HUDEP-2 (cell line): ENCODE measurements at regions not wholly inside any gene's neighbourhood (a gene's known extent, or its start where the extent isn't known, plus 50 kb on each side); places are given as distances from the start of the nearest gene placed in this dataset.
"Not testable (repeated sequence)": the region's sequence is repeated elsewhere in the genome, so short reads cannot be mapped to it uniquely, and the experiment has no call there.

Source experiments
- DNase-seq, 76 experiments: peaks; one replicate each; lab custom pipeline; 2025; ENCODE audit not compliant: unreplicated experiment in 76 of 76; lab: John Stamatoyannopoulos, UW

- DNase-seq, result no peak
Observed at GRCh38 chr12:53869500-53869899, 69.1 kb upstream of the HOXC13 start.

- no peak for DNase-seq
Observed at GRCh38 chr12:53870117-53870516, 68.5 kb upstream of the HOXC13 start.

DNA sequence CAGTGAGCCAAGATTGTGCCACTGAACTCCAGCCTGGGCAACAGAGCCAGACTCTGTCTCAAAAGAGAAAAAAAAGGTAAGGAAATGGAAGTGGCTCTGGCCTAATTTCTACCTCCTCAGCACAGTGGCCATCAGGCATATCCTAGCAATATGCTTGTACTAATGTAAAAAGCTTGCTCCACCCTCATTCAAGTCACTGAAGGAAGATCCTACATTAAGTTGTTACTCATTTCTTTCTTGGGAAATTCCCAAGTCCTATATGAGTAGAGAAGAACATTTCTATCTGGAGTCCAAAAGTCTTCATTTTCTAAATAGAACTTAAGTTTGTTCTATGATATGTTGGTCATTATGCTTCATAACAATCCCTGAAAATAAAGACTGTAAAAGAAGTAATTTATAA lies 67.3 kb upstream of the HOXC13 start:
- DNase-seq, result no peak

DNA sequence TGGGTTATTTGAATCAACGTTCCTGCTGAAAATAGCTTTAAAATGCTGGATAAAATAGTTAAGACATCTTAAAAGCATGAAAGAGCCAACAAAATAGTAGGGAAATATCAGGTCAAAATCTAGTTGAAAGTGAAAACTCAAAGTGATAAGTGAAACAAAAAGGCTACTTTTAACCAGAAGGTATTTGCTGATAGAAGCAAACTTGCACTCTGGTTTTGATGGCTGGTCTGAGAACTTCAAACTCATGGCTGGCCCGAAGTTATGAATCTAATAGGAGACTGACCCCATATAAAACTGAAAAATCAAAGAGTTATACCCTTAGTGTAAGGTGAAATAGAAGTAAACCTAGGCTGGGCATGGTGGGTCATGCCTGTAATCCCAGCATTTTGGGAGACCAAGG lies 66.3 kb upstream of the HOXC13 start:
- DNase-seq, result no peak

- not testable (repeated sequence) for DNase-seq
Observed at GRCh38 chr12:53877961-53878360, 60.7 kb upstream of the HOXC13 start.

GRCh38 chr12:53887006-53887405 lies 51.6 kb upstream of the HOXC13 start:
- DNase-seq, result no peak

DNA sequence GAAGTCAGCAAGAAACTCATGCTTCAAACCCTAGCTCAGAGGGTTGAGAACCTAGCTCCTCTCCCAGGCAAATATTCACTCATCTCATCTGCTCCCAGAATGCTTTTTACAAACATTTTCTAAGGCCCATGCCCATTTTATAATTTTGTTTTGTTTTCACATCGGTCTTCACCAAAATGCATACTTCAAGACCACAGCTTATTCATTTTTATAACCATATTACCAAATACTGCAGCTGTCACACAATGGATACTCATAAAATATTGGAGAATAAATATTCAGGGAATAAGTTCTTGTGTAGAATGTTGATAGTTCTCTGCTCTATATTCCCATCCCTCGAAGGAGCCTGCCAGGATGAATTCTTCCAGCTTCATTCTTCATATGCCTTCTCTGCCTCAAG lies 50.8 kb upstream of the HOXC13 start:
- no peak for DNase-seq
